HG02938 (cell line): ENCODE measurements at regions not wholly inside any gene's neighbourhood (a gene's known extent, or its start where the extent isn't known, plus 50 kb on each side); places are given as distances from the start of the nearest gene placed in this dataset.

Experiments used
- ATAC-seq: cut with Tn5 transposase; IDR thresholded peaks from one replicate; pipeline ENCODE4 v1.9.1; 2021; ENCODE audit warnings: mild to moderate bottlenecking, moderate library complexity; ENCODE audit not compliant: unreplicated experiment

DNA sequence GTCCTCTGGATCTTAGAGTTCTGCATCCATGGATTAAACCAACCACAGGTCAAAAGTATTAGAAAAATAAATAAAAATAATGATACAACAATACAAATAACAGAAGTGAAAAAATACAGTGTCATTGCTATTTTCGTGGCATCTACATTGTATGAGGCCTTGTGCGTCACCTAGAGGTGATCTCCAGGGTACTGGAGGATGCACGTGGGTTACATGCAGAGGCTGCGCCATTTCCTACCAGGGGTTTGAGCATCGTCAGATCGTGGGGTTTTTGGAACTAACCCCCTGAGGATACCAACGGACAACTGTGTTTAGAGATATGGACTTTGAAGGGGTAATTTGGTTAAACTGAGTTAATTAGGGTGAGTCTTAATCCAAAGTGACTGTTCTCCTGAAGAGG lies 224.7 kb downstream of the ENGASE start:
- no peak for ATAC-seq

DNA sequence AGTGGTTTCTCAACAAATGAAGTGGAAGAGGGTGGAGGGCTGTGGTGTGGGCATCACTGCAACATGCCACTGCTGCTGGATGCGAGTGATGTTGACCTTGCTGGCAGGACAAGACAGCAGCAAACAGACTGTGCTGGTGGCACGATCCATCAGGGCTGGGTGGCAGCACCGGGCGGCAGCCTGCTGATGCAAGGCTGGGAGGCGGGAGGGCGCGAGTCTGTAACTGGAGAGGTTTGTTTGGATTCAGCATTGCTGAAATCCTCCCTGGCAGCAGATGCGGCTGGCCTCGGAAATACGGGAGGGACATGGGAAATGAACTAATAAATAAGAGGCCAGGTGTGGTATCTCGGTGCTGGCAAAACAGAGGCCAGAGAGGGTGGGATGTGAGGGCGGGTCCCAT lies 224.2 kb downstream of the ENGASE start:
- ATAC-seq: no peak

DNA sequence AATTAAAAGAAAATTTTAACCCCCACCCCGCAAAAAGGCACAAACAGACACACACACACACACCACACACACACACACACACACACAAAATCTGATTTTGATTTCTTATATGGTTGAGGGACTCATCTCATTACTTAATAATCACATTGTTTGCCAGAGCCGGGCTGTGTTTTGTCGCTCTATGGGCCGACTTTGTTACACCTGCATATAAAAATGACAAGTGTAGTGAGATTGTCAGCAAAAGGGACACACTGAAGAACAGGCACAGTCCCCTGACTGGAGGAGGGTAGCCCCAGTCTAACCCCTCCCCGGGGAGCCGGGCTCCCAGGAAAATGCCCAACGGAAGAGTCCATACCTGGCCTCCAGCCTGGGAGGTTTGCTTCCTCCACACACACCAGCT lies 221.6 kb downstream of the ENGASE start:
- ATAC-seq: no peak

DNA sequence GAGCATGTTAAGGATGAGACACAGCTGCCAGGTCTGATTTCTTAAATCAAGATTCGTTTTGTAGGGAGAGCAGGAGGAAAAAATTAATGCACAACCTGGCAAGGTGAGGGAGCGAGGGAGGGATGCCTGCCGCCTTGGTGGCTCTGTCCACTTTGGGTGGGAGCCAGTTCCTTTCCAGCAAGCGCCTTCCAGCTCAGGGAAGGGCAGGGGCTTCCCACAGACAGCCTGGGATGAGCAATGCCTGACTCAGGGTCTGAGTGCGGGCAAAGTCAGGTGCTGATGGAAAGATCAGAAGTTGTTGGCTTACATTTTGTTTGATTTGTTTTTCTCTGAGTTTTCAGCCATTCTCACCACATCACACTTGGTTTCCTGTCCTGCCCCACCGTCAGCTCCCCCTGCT lies 220.7 kb downstream of the ENGASE start:
- no peak for ATAC-seq

DNA sequence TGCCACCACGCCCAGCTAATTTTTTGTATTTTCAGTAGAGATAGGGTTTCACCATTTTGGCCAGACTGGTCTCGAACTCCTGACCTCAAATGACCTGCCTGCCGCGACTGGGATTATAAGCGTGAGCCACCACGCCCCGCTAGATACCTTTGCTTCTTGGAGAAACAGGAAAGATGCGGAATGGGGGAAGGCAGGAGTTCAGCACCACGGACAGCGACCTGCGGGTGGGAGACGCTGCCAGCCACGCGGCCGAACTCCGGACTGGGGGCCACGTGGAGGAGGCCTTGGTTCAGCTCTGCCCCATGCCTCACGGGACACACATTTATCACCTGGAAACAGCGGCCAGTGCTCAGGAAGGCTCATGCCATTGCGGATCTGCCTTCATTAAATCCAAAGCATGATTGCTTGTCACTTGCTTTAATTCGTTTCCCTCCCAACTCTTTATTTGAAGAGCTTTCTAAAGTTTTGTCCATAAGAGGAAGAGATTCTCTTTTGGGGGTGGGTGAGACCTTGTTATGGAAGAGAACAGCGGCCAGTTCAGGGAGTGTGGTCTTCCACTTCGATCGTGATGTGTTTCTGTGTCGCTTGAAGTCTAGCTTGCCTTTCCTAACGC lies 219.9 kb downstream of the ENGASE start:
- ATAC-seq: no peak

DNA sequence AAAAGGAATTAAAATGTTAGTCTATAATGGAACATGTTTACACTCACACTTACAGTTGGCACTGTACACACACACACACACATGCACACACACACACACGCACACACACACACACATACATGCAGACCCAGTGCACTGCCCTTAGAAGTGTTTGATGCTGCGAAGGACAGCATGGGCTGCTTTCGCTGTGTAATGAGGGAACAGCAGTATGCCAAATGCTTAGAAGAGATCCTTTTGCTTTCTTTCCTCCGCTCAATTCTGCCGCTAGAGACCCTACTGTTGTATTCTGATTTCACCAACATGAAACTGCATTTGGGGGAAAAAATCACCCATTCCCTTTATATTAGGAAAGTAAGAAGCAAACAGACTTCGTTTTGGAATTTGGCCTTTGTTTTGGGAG lies 217.9 kb downstream of the ENGASE start:
- no peak for ATAC-seq

DNA sequence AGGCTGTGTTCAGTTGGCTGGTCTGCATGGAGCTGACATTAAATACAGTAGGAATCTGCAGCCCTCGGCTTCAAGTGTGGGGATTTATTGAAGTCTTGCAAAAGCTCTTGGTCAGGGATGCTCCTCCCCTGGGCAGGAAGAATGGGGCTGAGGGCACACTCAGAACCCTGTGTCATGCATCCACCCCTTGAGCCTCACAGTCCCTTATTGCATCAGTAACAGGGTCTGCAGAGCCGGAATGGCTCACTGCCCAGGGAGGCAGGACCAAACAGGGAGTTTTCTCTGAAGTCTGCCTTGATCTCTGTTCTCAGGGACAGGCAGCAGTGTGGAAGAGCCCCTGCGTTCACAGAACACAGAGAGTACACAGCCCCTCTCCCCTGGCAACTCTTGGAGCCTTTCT lies 216.8 kb downstream of the ENGASE start:
- ATAC-seq: no peak

DNA sequence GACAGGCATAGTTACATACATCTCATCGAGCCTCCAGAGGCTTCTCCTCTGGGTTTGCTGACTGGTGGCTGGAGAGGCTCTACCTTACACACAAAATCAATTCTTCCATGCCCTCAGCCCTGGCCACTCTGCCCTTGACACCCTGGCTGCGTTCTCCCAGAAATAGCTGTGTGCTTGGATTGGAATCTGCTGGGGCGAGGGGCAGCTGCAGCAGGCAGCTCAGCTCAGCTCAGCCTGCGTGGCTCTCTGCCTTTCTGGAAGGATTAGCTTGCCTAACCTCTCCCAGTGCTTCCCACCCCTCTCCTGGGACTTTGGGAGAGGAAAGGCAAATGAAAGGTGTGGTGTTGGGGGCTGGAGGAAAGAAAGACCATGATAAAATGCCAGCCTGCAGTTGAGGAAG lies 216.1 kb downstream of the ENGASE start:
- ATAC-seq: no peak

DNA sequence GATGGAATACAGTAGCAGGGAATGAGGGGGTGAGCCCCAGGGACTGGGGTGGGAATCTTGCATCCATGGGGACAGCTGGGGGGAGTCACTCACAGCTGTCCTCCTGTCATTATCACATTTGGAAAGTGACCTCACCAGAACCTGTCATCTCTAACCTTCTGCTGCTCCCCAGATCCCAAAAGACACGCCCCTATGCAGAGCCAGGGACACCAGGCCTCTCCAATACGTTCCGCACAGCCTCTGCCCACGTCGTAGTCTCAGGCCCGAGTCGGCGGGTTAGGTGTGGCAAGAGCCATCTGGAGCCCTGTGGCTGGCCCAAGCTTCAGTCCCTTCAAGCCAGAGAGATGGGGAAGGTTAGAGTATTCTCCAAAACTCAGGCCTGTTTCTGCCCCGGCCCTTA lies 214.3 kb downstream of the ENGASE start:
- ATAC-seq: no peak

DNA sequence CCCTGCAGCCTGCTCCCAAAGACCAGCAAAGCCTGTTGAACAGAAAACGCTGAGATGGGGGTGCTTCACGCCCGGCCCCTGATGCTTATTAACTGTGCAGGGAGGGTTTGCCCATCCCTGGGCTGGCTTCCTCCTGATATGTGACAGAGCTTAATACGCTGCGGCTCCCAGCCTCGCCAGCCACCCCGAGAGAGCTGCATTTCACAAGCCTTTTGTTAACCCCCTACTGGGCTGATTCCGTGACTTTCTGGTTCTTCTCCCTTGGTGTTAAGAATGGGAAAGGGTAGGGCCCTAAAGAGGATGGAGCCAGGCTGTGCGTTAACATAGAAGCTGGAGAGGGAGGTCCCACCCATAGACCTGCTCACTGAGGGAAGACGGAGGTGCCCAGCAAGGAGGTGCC lies 211.8 kb downstream of the ENGASE start:
- ATAC-seq: no peak

DNA sequence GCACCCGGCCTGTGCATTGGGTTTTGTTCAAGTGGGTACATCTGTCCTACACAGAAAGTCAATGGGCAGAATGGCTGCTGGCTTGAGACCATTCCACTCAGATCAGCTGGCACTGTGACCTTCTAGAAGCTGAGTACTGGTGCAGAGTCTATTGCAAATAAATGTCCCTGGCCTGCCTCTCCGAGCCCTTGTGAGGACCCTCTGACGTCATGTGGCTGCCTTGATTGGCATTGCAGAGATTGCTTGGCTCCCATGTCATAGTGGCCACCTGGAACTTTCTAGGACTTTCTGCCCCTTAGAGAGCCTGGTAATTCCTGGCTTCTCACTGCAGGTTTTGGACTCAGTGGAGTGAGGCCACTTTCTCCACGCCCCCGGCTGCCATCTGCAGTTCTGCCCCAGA lies 211.3 kb downstream of the ENGASE start:
- ATAC-seq: no peak

DNA sequence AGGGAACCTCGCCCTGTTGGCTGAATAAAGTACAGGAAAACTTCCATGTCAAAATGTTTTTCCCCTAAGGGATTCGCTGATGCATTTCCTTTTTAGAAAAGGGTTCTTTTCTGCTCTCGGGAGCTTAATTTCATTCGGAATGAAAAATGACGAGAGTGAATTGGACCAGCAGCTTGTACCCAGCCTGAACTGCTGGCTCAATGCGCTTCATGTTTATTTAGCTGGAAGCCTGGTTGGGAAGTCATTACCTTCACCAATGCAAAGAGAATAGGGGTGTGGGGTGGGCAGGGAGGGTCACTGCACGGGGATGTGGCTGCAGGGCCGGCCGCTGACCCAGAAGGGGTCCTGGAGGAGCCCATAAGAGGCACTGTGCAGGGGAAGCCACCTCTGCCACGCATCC lies 207.7 kb downstream of the ENGASE start:
- ATAC-seq: no peak

DNA sequence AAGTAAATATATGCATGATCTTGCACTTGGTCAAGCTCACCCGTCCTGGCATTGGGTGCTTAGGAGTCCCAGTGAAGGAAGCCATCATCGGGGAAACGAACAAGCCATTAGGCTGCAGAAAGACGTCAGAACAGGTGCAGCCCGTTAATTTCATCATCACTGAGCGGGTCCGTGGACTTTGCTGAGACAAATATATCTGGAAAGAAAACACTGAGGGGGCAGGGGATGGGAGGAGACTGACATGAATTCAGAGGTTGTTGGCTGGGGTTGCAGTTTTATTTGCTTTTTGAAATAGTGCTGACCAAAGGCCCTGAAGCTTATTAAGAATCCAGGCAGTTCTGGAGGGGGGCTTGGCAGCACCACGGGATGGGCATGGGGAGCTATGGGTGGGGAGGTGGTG lies 207.2 kb downstream of the ENGASE start:
- no peak for ATAC-seq

DNA sequence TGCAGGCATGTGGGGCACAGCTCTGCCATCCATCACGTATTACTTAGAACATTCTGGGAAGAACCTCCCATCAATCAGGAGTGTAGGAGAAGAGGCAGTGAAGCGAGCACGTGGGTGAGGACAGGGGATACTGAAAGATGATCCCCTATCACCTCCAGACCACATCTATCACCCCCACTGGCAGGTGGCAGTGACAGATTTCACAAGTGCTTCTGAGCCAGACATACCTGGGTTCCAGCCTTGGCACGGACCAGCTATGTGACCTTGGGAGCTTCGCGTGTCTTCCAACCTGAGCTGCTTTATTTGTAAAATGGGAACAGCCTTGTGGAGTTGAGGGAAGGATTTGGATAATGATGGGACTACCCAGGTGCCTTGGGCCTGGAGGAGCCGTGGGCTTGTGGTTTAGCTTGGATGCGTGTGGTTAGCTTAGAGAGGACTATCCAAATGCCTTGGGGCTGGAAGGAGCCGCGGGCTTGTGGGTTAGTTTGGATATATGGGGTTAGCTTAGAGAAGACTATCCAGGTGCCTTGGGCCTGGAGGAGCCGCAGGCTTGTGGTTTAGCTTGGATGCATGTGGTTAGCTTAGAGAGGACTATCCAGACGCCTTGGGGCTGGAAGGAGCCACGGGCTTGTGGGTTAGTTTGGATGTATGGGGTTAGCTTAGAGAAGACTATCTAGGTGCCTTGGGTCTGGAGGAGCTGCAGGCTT lies 206.4 kb downstream of the ENGASE start:
- ATAC-seq: no peak

DNA sequence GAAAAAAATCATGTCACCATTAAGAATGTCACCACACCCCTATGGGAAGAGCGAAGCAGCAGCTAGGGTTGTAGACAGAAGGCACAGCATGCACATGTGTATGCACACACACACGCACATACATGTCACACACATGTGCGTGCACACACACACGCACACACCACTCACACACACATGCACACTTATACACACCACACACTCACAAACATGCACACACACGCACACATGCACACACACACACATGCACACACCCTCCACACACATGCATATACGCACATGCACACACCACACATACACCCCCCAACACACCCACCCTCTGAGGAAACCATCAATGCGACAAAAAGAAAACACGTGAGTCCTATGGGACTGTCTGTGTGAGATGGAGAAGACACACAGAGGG lies 205.4 kb downstream of the ENGASE start:
- ATAC-seq: no peak

DNA sequence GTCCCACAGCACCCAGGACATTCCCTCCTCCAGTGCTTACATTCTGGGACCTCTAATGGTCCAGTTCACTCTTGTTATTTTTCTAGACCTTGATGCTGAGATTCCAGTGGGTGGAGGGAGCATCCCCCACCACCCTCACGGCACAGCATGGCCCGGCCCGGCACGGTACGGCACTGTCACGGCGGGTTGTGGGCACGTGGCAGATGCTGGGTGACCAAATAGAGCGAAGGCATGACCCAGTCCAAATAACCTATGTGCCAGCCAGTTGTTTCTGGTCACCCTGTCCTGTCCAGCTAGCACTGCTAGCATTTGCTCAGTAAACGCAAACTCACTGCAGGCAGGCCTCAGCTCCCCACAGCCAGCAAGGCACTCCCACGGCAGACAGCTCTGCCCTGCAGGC lies 204.7 kb downstream of the ENGASE start:
- ATAC-seq: no peak

DNA sequence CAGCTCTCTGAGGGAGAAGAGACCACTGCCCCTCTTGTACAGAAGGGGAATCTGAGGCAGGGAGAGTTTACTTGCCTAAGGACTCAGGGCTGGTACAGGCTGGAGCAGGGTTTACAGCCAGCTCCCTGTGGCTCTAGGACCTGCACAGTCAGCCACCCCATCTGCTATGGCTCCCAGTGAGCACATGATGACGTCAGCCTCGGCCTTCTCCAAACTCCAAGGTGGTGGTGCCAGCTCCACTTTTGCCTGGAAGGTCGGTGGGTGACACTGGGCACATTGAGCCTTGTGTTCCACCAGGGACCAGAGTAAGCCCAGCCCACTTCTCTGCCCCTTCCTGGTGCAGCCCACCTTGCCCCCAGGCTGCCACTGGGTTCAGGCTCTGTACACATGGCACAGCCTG lies 202.2 kb downstream of the ENGASE start:
- ATAC-seq: no peak

DNA sequence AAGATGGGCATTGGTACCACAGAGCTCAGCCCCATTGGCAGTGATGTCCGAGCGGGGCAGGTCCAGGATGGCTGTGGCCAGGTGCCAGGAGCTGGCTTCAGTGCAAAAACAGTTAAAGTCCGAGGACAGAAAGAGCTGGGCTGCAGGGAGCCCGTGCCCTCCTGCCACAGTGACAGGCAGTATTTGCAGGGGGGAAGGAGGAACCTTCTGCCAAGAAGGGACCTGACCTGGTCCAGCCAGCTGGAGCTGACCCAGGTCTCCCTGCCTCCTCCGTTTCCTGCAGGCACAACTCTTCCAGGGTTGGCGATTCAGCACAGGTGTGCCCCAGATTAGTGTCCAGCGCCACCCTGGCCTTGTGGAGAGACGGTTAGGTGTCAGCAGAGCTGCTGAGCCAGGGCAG lies 199.0 kb downstream of the ENGASE start:
- no peak for ATAC-seq

DNA sequence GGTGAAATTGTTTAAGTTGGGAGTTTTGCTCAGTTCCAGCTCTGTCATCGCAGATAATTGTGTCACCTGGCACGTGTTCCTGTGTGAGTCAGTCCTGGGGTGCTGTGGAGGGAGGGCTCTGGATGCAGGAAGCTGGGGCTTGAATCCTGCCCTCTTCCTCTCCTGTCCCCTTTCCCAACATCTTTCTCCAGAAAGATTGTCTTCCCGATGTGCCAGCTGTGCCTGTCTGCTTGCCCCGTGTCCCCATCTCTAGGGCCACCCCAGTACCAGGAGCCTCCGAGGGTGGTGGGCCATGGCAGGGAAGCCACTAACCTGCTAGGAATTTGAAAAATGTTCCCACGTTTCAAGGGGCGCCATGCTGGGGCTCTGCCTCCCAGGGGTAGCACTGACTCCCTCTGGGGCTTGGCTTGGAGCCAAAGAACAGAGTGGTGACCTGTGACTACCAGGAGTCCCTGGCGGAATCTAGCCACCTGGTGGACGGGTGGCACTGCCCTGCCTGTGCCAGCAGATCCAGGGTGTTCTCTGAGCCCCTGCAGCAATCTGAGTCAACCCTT lies 198.1 kb downstream of the ENGASE start:
- ATAC-seq: no peak

DNA sequence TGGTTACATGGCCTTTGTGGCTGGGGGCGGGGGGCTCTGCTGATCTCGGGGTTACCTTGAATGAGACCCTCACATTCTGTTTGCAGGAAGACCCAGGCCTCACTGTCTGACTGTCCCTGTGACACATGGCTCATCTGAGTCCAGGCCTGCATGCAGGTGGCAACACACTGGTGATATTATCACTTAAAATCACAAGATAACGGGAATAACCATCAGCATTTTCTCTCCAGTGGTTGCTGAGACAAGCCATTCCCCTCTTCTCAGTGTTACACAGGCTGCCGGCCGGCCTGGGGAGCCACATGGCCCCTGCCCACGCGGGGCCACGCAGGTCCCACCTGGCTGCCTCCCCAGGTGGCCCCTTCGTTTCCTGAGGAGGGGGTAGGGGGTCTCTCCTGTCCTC lies 197.6 kb downstream of the ENGASE start:
- ATAC-seq: no peak

DNA sequence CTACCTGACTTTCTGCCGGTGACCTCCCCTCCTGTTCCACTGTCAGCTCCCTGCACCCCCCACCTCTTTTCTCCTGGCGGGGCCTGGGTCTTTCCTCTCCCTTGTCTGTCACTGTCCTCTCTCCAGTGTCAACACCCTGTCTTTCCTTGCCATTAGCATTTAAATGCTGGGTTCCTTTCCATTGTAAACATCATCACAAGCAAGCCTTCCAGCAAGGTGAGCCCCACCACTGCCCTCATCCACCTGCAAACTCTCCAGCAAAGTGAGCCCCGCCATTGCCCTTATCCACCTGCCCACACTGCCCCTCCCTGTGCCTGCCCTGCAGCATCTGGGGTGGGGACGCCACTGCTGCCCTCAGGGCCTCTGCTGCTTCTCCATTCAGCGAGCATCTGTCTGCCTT lies 195.0 kb downstream of the ENGASE start:
- ATAC-seq: no peak

DNA sequence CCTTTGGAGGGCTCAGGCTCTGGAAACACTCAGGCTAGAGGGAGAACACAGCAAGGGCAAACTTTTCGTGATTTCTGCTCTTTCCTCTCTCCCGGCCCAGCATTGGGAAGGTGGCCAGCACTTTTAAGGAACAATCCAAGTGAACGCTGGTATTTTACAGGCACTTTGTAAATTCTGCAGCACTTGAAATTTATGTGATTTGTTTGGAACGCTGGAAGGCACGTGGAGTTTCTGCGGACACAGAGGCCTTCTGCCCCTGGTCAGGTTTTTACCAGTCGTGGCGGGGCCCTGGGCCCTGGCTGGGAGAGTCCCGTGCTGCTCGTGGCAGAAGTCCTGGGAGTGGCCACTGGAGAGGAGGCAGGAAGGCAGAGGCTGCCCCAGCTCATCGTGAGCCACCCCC lies 188.6 kb downstream of the ENGASE start:
- ATAC-seq: no peak

DNA sequence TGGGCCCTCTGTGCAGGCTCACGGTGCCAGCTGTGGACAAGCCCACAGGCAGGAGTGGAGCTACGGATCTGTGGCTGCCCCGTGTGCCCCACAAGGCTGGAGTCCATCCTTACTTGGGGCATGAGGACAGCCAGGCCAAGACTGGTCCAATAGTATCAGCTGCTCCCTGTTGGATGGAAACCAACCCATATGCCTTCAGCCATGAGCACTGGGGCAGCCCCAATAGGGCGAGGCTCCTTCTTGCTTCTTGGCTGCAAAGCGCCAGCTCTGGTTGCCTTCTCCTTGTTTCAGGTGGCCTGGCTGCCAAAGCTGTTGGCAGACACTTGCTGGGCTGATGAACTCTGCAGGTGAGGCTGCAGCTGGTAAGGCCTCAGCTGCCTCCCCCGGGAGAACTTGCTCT lies 188.0 kb downstream of the ENGASE start:
- no peak for ATAC-seq
